GM18502 (cell line): ENCODE measurements at regions not wholly inside any gene's neighbourhood (a gene's known extent, or its start where the extent isn't known, plus 50 kb on each side); places are given as distances from the start of the nearest gene placed in this dataset.

Source experiments
- ATAC-seq: cut with Tn5 transposase; IDR thresholded peaks from one replicate; pipeline ENCODE4 v1.9.1; 2021; ENCODE audit warnings: mild to moderate bottlenecking; ENCODE audit not compliant: unreplicated experiment, poor library complexity

DNA sequence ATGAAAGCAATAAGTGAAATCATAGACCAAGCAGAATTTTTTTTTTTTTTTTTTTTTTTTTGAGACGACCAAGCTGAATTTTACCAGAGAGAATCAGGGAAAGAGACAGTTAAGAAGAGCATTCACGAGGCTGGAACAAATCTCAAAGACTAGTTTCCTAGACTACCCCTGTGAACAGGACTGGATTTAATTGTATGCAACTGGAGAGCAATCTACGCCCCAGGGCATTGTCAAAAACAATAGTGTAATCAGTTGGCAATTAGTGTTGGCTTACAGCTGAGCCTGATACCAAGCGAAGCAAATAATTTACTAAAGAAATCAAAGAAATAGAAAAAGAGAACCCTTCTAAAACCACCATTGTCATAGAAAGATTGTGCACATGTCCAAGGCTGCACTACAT is 232.9 kb upstream of the CPNE8 start:
- ATAC-seq = no peak

DNA sequence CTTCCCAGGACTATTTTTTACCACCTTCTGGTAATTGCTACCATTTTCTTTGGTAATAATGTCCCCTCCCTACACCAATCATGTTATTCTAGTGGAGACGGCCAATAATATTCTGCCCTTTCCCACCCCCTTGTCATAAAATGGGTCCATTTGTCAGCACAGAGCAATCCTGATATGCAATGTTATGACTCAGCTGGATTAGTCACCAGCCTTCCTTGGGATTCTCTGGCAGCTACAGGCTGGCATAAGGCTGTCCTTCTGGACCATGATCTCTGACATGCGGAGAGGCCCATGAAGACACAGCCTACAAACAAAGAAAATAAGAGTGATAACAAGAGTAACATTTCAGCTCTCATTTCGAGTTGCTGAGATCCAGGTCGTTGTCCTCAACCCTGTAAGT is 222.0 kb upstream of the CPNE8 start:
- no peak for ATAC-seq

GRCh38 chr12:39125566-39125965 is 220.2 kb upstream of the CPNE8 start:
- ATAC-seq = no peak

GRCh38 chr12:39124768-39125167 is 219.4 kb upstream of the CPNE8 start:
- no peak for ATAC-seq

GRCh38 chr12:39123580-39124253 is 218.3 kb upstream of the CPNE8 start:
- no peak for ATAC-seq

GRCh38 chr12:39122562-39123204 is 217.3 kb upstream of the CPNE8 start:
- no peak for ATAC-seq

GRCh38 chr12:39116861-39117260 is 211.5 kb upstream of the CPNE8 start:
- ATAC-seq = no peak

DNA sequence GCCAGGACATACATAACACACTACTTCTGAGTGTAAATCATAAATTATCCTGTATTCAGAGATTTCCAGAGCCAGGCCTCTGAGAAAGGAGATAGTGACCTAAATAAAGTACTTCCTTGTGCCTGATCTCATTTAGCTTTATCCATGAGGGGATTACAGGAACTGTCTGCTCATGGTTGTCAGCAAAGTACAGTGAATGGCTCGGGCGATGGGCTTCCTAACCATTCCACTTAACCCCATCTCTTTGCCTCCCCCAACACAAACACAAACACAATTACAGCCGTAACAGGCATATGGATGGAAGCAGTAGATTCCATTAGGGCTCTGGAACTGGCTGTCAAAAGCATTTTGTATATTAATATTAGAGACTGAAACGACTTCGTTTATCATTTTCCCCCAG is 206.7 kb upstream of the CPNE8 start:
- ATAC-seq = no peak

GRCh38 chr12:39105111-39105510 is 199.7 kb upstream of the CPNE8 start:
- ATAC-seq = no peak

DNA sequence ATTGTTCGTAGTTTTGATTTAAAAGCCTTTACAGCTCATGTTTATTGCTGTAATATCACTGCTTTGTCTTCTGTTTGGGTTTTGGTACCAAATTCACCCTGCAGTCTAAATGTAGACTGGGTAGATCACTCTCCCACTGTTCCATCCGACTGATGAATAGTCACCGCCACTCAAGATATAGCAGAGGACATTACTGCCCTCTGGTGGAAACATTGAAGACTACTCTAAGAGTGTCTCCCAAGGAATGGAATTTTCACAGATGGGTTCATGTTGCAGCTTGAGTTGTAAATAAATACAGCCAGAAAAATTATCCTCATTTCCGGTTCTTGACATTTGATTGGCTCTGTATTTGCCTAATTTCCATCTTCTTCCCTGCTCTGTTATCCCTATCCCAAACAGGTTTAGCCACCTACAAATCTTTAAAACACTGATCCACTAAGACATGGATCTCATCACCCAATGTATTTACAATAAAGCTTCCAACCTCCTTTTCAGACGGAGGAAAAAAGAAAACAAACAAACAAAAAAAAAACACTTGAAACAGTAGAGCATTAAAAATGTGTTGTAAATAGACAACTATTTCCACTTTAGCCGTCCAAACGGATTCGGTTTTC is 198.3 kb upstream of the CPNE8 start:
- peak; percentile 99 for ATAC-seq

DNA sequence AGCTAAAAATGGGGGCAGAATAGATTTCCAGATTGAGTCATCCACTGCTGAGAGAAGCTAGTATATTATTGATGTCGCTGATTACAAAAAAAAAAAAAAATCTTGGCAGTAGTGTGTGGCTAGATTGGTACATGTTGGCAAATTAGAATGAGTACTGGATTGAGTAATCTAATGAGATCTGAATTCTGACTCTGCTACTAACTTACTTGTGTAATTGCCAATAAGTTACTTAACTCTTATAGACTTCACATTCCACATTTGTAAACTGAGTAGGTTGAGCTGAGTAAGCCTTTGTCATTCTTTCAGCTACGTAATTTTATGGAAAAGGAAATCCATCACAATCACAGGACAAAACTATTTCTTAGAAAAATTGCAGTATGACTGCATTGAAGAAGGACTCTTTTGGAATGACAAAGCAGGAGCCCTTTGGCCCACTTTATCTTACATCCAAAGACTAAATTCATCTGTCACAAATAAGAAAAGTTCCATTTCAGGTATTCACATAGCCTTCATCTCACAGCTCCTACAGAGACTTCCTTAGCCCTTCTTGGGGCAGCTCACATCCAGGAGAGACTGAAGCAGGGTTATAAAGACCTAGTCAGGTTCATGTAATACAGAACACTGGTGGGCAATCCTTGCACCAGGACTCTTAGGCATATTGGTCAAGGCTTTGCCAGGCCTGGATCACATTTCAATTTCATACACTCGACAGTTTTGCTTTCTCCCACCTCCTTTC is 197.3 kb upstream of the CPNE8 start:
- ATAC-seq = no peak

GRCh38 chr12:39095636-39096330 is 190.4 kb upstream of the CPNE8 start:
- no peak for ATAC-seq

- no peak for ATAC-seq
Measured at GRCh38 chr12:39081910-39082309, 176.5 kb upstream of the CPNE8 start.

GRCh38 chr12:39077226-39077625 is 171.8 kb upstream of the CPNE8 start:
- no peak for ATAC-seq

- ATAC-seq = no peak
Measured at GRCh38 chr12:39074063-39074462, 168.7 kb upstream of the CPNE8 start.

GRCh38 chr12:39072658-39073057 is 167.3 kb upstream of the CPNE8 start:
- no peak for ATAC-seq

DNA sequence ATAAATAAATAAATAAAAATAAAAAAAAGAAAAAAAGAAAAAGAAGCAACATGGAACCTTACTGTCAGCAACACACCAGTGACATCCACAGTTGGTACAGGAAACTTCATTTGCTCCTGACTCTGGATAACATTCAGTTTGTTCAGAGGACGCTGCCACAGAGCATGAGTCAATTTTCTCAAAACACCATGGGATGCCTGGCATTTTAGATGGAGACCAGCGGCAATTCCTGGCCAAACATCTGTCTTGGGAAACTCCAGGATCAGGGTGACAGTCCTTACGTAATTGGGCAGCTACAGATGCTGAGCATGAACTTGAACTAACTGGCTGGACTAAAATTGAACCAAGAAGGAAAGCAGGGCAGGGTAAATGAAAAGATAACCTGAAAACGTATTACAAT is 166.2 kb upstream of the CPNE8 start:
- no peak for ATAC-seq

- ATAC-seq = no peak
Measured at GRCh38 chr12:39070775-39071174, 165.4 kb upstream of the CPNE8 start.

- no peak for ATAC-seq
Measured at GRCh38 chr12:39065455-39065854, 160.1 kb upstream of the CPNE8 start.

DNA sequence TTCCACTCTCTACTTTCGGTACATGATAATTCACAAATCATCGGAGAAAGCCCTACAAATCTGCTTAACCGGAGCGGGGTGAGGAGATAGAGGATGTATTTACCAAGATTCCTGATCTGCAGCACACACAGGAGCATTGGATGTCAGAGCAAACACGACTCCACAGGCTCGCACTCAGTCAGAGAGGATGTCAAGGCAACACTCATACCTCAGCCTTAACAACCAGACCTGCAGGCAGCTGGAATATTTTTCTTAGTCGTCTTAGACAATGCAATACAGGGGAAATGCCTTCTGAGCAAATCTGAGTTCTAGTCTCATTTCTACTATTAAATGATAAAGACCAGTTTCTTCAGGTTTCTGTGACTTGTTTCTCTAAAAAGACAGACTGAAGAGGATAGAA is 159.3 kb upstream of the CPNE8 start:
- no peak for ATAC-seq
